Mucosa of rectum (tissue), 2 donors: ENCODE measurements at regions not wholly inside any gene's neighbourhood (a gene's known extent, or its start where the extent isn't known, plus 50 kb on each side); places are given as distances from the start of the nearest gene placed in this dataset.

ENCODE experiments used
- H3K27ac ChIP-seq, 2 donors: one replicate each; pipeline ENCODE4 v1.7.0; 2013; ENCODE audit warnings: inconsistent platforms in 2 of 2, low read depth in 2 of 2, low read length in 2 of 2
- H3K27me3 ChIP-seq, 2 donors: one replicate each; pipeline ENCODE4 v1.7.0; 2013; ENCODE audit warnings: low read length in 2 of 2; ENCODE audit not compliant: control insufficient read depth in 2 of 2, insufficient read depth in 2 of 2
- H3K36me3 ChIP-seq, 2 donors: one replicate each; pipeline ENCODE4 v1.7.0; 2013; ENCODE audit warnings: low read length in 2 of 2; ENCODE audit not compliant: control insufficient read depth in 2 of 2, insufficient read depth in 2 of 2
- H3K4me1 ChIP-seq, 2 donors: one replicate each; pipeline ENCODE4 v1.7.0; 2013; ENCODE audit warnings: low read length in 2 of 2, mild to moderate bottlenecking in 1 of 2; ENCODE audit not compliant: control insufficient read depth in 2 of 2, insufficient read depth in 2 of 2
- H3K4me3 ChIP-seq, 2 donors: one replicate each; pipeline ENCODE4 v1.7.0; 2013; ENCODE audit warnings: low read length in 2 of 2
- H3K9ac ChIP-seq, 2 donors: one replicate each; pipeline ENCODE4 v1.7.0; 2013; ENCODE audit warnings: low read length in 2 of 2, low read depth in 1 of 2, mild to moderate bottlenecking in 1 of 2
- H3K9me3 ChIP-seq, 2 donors: one replicate each; pipeline ENCODE4 v1.7.0; 2013; ENCODE audit warnings: low read length in 2 of 2; ENCODE audit not compliant: control insufficient read depth in 2 of 2
- donor health status: healthy.
- donor health status: Normal muscosa, but diverticular disease.

- Histone ChIP-seq H3K27ac (no peak overlapping the region), H3K9me3 (no peaks in the 10 kb centered on the region), H3K4me3 (no peak overlapping the region), H3K9ac (no peak overlapping the region), H3K4me1 (no peaks in the 10 kb centered on the region), H3K27me3 (no peaks in the 10 kb centered on the region), H3K36me3 (no peaks in the 10 kb centered on the region)
Observed at GRCh38 chr18:72648079-72648478, 103.9 kb upstream of the CBLN2 start.

DNA sequence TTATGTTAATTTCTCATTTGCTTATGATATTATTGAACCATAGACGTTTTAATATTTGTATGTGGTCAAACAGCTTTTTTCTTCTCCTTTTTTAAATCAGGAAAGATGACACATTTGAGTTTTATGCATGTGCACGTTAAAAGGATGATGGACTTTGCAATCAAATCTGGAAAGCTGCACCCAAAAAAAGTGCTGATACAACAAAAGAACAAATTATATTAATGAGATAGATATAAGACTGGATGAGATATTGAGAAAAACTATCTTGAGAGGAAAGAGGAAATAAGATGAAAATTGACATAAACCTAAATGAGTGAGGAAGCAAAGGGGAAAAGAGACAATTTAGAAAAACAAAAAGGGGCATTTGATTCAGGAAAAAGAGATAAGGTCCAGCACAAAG is 96.4 kb upstream of the CBLN2 start:
- H3K27ac ChIP-seq, result no peak overlapping the region
- no peak overlapping the region for H3K4me3 ChIP-seq
- no peaks in the 10 kb centered on the region for H3K9me3 ChIP-seq
- H3K4me1 ChIP-seq, result no peaks in the 10 kb centered on the region
- H3K27me3 ChIP-seq, result no peaks in the 10 kb centered on the region
- H3K9ac ChIP-seq, result no peak overlapping the region
- no peaks in the 10 kb centered on the region for H3K36me3 ChIP-seq

DNA sequence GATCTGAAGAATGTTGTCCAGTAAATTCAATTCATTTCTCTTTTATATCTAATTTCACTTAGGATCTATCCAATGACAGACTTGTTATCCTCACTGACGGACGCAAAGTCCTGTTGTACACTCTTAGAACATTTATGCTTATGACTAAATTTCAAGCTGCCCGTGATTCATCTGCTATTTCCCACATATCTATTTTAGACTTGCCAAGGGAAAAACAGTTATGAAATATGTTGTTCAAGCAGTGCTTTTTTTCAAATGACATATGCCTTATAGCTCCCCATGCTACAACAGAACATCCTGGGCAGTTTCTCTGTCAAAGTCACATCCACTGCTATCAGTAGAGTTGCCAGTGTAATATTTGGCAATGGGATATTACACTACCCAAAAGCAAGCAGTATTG is 94.2 kb upstream of the CBLN2 start:
- H3K4me3 ChIP-seq, result no peak overlapping the region
- no peaks in the 10 kb centered on the region for H3K4me1 ChIP-seq
- no peak overlapping the region for H3K27ac ChIP-seq
- H3K9me3 ChIP-seq, result no peaks in the 10 kb centered on the region
- H3K27me3 ChIP-seq, result no peaks in the 10 kb centered on the region
- no peaks in the 10 kb centered on the region for H3K36me3 ChIP-seq
- no peak overlapping the region for H3K9ac ChIP-seq

GRCh38 chr18:72637721-72638120 is 93.6 kb upstream of the CBLN2 start:
- H3K27ac ChIP-seq, result no peak overlapping the region
- H3K27me3 ChIP-seq, result no peaks in the 10 kb centered on the region
- no peak overlapping the region for H3K4me3 ChIP-seq

GRCh38 chr18:72637299-72637698 is 93.2 kb upstream of the CBLN2 start:
- Histone ChIP-seq H3K9ac (no peak overlapping the region), H3K4me3 (no peak overlapping the region)

More at GRCh38 chr18:72637721-72638120, 93.6 kb upstream of the CBLN2 start:
- no peaks in the 10 kb centered on the region for H3K36me3 ChIP-seq
- H3K9me3 ChIP-seq, result no peaks in the 10 kb centered on the region
- no peak overlapping the region for H3K9ac ChIP-seq
- no peaks in the 10 kb centered on the region for H3K4me1 ChIP-seq

GRCh38 chr18:72636611-72637010 is 92.5 kb upstream of the CBLN2 start:
- Histone ChIP-seq H3K4me1 (no peaks in the 10 kb centered on the region), H3K36me3 (no peaks in the 10 kb centered on the region), H3K27me3 (no peaks in the 10 kb centered on the region), H3K27ac (no peak overlapping the region), H3K9ac (no peak overlapping the region), H3K9me3 (no peaks in the 10 kb centered on the region), H3K4me3 (no peak overlapping the region)

More at GRCh38 chr18:72637299-72637698, 93.2 kb upstream of the CBLN2 start:
- no peak overlapping the region for H3K27ac ChIP-seq
- H3K9me3 ChIP-seq, result no peaks in the 10 kb centered on the region
- no peaks in the 10 kb centered on the region for H3K4me1 ChIP-seq
- H3K27me3 ChIP-seq, result no peaks in the 10 kb centered on the region
- H3K36me3 ChIP-seq, result no peaks in the 10 kb centered on the region

GRCh38 chr18:72634500-72634899 is 90.4 kb upstream of the CBLN2 start:
- Histone ChIP-seq H3K27ac (no peak overlapping the region), H3K27me3 (no peaks in the 10 kb centered on the region), H3K9me3 (no peaks in the 10 kb centered on the region), H3K9ac (no peak overlapping the region), H3K36me3 (no peaks in the 10 kb centered on the region), H3K4me3 (no peak overlapping the region), H3K4me1 (no peaks in the 10 kb centered on the region)

GRCh38 chr18:72630991-72631390 is 86.8 kb upstream of the CBLN2 start:
- Histone ChIP-seq H3K4me3 (no peak overlapping the region), H3K27ac (no peak overlapping the region), H3K9me3 (no peaks in the 10 kb centered on the region), H3K4me1 (no peaks in the 10 kb centered on the region), H3K27me3 (no peaks in the 10 kb centered on the region), H3K36me3 (no peaks in the 10 kb centered on the region), H3K9ac (no peak overlapping the region)

DNA sequence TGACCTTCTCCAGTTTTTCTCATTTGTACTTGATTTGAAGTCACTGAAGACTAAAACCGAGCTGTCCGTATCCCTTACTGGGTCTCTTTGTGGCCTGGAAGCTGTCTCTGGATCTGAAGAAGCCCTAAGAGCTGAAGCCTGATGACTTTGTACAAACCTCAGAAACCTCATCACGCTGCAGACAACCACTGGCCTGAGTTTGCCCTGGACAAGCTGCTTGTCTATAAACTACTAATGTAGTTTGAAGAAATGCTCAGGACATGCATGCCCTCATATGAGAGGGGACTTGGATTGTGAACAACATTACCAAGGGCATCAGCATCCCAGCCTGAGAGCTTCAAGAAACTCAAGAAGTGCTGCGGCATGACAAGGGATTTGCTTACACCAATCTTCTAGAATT is 79.3 kb upstream of the CBLN2 start:
- Histone ChIP-seq H3K27ac (no peak overlapping the region), H3K4me1 (no peaks in the 10 kb centered on the region), H3K9ac (no peak overlapping the region), H3K27me3 (no peaks in the 10 kb centered on the region), H3K9me3 (no peaks in the 10 kb centered on the region), H3K4me3 (no peak overlapping the region), H3K36me3 (no peaks in the 10 kb centered on the region)

DNA sequence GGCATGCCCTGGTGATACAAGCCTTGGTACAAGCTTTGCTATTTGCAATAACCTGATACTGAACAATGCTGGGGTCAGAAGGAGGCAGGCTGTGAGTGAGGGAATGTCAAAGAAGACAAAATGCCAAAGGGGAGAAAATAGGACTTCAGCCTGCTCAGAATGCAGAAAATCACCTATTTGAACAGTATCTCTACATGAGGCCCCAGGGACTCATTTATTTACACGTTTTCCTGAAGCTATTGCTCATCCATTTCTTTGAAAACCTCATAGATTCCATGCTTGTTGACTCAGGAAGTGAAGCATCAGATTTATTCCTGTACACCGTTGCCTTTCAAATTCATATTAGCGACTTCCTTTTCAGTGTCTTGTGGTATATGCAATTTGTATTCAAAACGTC is 69.4 kb upstream of the CBLN2 start:
- Histone ChIP-seq H3K27me3 (no peaks in the 10 kb centered on the region), H3K4me1 (no peaks in the 10 kb centered on the region), H3K4me3 (no peak overlapping the region), H3K36me3 (no peaks in the 10 kb centered on the region), H3K9ac (no peak overlapping the region), H3K9me3 (no peaks in the 10 kb centered on the region), H3K27ac (no peak overlapping the region)

- Histone ChIP-seq H3K27me3 (no peaks in the 10 kb centered on the region), H3K36me3 (no peaks in the 10 kb centered on the region), H3K4me1 (no peaks in the 10 kb centered on the region), H3K4me3 (no peak overlapping the region), H3K9me3 (no peaks in the 10 kb centered on the region), H3K27ac (no peak overlapping the region), H3K9ac (no peak overlapping the region)
Observed at GRCh38 chr18:72612894-72613533, 68.9 kb upstream of the CBLN2 start.
